ENCODE measurements at regions not wholly inside any gene's neighbourhood (a gene's known extent, or its start where the extent isn't known, plus 50 kb on each side); places are given as distances from the start of the nearest gene placed in this dataset.

DNA sequence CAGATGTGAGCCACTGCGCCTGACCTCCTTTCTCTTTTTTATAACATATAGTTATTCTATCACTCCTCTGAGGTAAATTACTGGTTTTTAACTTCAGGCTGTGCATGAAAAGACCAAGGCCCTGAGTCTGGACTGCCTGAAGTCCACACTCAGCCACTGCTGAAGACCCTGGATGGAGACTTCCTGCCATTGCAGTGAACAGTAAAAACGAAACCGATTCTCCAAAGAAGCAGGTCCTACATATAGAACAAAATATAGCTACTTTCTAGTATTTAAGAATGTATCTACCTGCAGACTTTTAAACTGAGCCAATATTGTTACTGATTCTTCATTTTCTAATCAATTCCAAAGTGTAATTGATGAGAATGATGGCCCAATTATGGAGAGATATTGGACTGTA lies 232.8 kb downstream of the CHRM3 start:
- TF ChIP-seq, protein P1, sequence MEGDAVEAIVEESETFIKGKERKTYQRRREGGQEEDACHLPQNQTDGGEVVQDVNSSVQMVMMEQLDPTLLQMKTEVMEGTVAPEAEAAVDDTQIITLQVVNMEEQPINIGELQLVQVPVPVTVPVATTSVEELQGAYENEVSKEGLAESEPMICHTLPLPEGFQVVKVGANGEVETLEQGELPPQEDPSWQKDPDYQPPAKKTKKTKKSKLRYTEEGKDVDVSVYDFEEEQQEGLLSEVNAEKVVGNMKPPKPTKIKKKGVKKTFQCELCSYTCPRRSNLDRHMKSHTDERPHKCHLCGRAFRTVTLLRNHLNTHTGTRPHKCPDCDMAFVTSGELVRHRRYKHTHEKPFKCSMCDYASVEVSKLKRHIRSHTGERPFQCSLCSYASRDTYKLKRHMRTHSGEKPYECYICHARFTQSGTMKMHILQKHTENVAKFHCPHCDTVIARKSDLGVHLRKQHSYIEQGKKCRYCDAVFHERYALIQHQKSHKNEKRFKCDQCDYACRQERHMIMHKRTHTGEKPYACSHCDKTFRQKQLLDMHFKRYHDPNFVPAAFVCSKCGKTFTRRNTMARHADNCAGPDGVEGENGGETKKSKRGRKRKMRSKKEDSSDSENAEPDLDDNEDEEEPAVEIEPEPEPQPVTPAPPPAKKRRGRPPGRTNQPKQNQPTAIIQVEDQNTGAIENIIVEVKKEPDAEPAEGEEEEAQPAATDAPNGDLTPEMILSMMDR (IDR thresholded peaks at IDR 0.05 in 4 of 5, conservative IDR thresholded peaks at IDR 0.05 in 1 of 5), result no peak
- TF ChIP-seq POLR2A (IDR thresholded peaks at IDR 0.05), result no peak
- no peaks in the 10 kb centered on the region for H3K27me3 ChIP-seq
- in situ Hi-C loops (cut with MboI; ENCODE audit: low sequenced_read_pairs in 4 of 4), result no loop called here
- H3K4me3 ChIP-seq, result no peak overlapping the region
- H3K4me1 ChIP-seq, result no peaks in the 10 kb centered on the region
- H3K36me3 ChIP-seq, result no peaks in the 10 kb centered on the region
- ATAC-seq (no peak), DNase-seq (no peak)
- intact Hi-C loops (cut with DNase I; ENCODE audit: low total_unique reads), result no loop called here
- no peak overlapping the region for H3K27ac ChIP-seq
- no peaks in the 10 kb centered on the region for H3K9me3 ChIP-seq

DNA sequence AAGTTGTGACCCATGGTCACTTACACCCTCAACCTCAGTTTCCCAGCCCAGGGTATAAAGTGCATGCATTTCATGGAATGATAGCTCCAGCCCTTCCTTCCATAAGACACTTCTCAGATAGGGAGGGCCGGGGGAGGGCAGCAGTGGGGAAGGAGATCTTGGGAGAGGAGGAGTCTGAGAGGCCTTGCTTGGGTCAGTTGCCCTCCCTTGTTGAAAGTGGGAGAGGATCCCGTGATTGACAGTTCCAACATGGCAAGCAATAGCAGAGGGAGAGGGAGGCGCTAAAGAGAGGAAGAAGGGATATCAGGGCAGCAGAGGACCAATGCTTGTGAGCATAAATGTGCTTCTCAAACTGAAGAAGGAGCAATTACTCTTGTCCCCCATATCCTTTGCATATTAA lies 244.4 kb downstream of the CHRM3 start:
- intact Hi-C loops (cut with DNase I; ENCODE audit: low total_unique reads) (no loop called here), in situ Hi-C loops (cut with MboI; ENCODE audit: low sequenced_read_pairs in 4 of 4) (no loop called here)
- ATAC-seq (no peak), DNase-seq (no peak)
- TF ChIP-seq, protein P1 (IDR thresholded peaks at IDR 0.05 in 4 of 5, conservative IDR thresholded peaks at IDR 0.05 in 1 of 5), result no peak
- no peak for TF ChIP-seq POLR2A (IDR thresholded peaks at IDR 0.05)
- H3K9me3 ChIP-seq, result no peaks in the 10 kb centered on the region
- no peaks in the 10 kb centered on the region for H3K4me1 ChIP-seq
- no peaks in the 10 kb centered on the region for H3K27me3 ChIP-seq
- H3K36me3 ChIP-seq, result no peaks in the 10 kb centered on the region
- H3K4me3 ChIP-seq, result no peak overlapping the region
- no peak overlapping the region for H3K27ac ChIP-seq

DNA sequence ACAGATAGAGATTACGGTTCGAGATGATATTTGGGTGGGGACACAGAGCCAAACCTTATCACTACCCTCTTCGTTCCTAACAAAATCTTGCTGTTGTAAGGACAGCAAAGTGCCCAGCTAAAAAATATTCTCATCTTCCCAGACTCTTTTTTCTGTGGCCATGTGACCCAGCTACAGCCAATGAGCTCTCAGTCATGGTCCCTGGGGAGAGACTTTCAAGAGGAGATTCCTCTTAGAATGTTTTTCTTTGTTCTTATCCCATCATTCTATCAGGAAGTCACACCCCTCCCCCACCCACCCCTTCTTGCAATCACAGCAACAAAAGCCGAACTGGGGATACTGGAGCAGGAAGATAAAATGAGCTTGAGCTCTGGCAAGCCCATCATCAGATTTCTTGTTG lies 247.1 kb downstream of the CHRM3 start:
- Histone ChIP-seq H3K27me3 (no peaks in the 10 kb centered on the region), H3K4me3 (no peak overlapping the region), H3K36me3 (no peaks in the 10 kb centered on the region), H3K4me1 (no peaks in the 10 kb centered on the region), H3K9me3 (no peaks in the 10 kb centered on the region), H3K27ac (no peak overlapping the region)
- ATAC-seq (no peak), DNase-seq (no peak)
- intact Hi-C loops (cut with DNase I; ENCODE audit: low total_unique reads), result no loop called here
- TF ChIP-seq, protein P1 (IDR thresholded peaks at IDR 0.05 in 4 of 5, conservative IDR thresholded peaks at IDR 0.05 in 1 of 5), result no peak
- TF ChIP-seq POLR2A (IDR thresholded peaks at IDR 0.05), result no peak
- in situ Hi-C loops (cut with MboI; ENCODE audit: low sequenced_read_pairs in 4 of 4), result no loop called here

DNA sequence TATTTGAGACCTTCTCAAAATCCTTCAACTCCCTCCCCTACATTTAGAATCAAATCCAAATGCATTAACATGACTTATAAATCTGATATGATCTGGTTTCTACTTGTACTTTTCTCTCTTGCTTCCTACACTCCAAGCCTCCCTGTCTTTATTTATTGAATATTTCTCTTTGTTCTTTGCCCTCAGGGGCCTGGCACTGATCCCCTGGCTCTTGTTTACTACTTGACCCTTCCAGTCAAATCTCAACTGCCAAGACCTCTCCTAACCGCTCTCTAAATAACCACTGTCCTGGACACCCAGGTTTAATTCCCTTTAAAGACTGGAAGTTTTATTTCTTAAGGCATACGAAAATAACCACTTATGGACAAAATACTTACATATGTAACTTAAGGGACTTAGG lies 248.9 kb downstream of the CHRM3 start:
- Histone ChIP-seq H3K36me3 (no peaks in the 10 kb centered on the region), H3K9me3 (no peaks in the 10 kb centered on the region), H3K27ac (no peak overlapping the region), H3K27me3 (no peaks in the 10 kb centered on the region), H3K4me1 (no peaks in the 10 kb centered on the region), H3K4me3 (no peak overlapping the region)
- intact Hi-C loops (cut with DNase I; ENCODE audit: low total_unique reads) (no loop called here), in situ Hi-C loops (cut with MboI; ENCODE audit: low sequenced_read_pairs in 4 of 4) (no loop called here)
- DNase-seq (no peak), ATAC-seq (no peak)
- no peak for TF ChIP-seq POLR2A (IDR thresholded peaks at IDR 0.05)
- TF ChIP-seq, protein P1 (IDR thresholded peaks at IDR 0.05 in 4 of 5, conservative IDR thresholded peaks at IDR 0.05 in 1 of 5), result no peak

DNA sequence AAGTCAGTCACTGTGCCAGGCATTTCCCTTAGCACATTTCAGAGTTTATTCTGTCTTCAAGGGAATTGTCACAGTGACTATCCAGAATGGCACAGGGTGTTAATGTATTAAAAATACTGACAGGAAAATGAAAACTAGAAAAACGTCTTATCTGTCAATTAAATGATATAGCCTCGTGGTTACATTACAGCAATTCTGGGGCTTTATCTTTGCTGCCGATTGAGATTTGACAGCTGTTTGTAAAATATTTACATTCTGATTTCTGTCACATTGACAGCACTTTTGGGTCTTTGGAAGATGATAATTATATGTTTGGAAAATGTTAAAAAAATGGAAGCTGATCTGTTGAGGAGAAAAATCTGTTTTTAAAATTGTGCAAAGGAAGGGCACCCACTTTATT lies 250.0 kb downstream of the CHRM3 start:
- Histone ChIP-seq H3K4me1 (no peaks in the 10 kb centered on the region), H3K9me3 (no peaks in the 10 kb centered on the region), H3K4me3 (no peak overlapping the region), H3K27me3 (no peaks in the 10 kb centered on the region), H3K36me3 (no peaks in the 10 kb centered on the region), H3K27ac (no peak overlapping the region)
- in situ Hi-C loops (cut with MboI; ENCODE audit: low sequenced_read_pairs in 4 of 4), result no loop called here
- DNase-seq (no peak), ATAC-seq (no peak)
- intact Hi-C loops (cut with DNase I; ENCODE audit: low total_unique reads), result no loop called here
- TF ChIP-seq, protein P1 (IDR thresholded peaks at IDR 0.05 in 4 of 5, conservative IDR thresholded peaks at IDR 0.05 in 1 of 5), result no peak
- TF ChIP-seq POLR2A (IDR thresholded peaks at IDR 0.05), result no peak

Data from gastrocnemius medialis (tissue), 4 donors.